Esophagus squamous epithelium (tissue), 5 donors: ENCODE measurements at regions not wholly inside any gene's neighbourhood (a gene's known extent, or its start where the extent isn't known, plus 50 kb on each side); places are given as distances from the start of the nearest gene placed in this dataset.

ENCODE experiments used
- DNase-seq: peaks from one replicate; lab custom pipeline; 2025; lab: John Stamatoyannopoulos, UW
- H3K27ac ChIP-seq, 4 donors: fragments of 200-600 bp; sonication (generic); one replicate each; pipeline ENCODE4 v1.5.1; 2016 to 2019; ENCODE audit warnings: mild to moderate bottlenecking in 1 of 4
- H3K27me3 ChIP-seq, 4 donors: fragments of 200-600 bp; sonication (generic); 1 replicate in 3 of 4; 2 replicates in 1 of 4; pipeline versions ENCODE4 v1.5.1 to v1.6.0; 2017 to 2021; ENCODE audit warnings: antibody characterized with exemption in 1 of 4
- H3K36me3 ChIP-seq, 3 donors: fragments of 200-600 bp; sonication (generic); one replicate each; pipeline ENCODE4 v1.5.1; 2016 to 2019
- H3K4me1 ChIP-seq, 3 donors: fragments of 200-600 bp; sonication (generic); one replicate each; pipeline ENCODE4 v1.5.1; 2017 to 2019
- H3K4me3 ChIP-seq, 4 donors: fragments of 200-600 bp; sonication (generic); 1 replicate in 3 of 4; 2 replicates in 1 of 4; pipeline ENCODE4 v1.5.1; 2016 to 2019; ENCODE audit warnings: mild to moderate bottlenecking in 2 of 4, moderate library complexity in 1 of 4
- H3K9me3 ChIP-seq, 3 donors: fragments of 200-600 bp; sonication (generic); one replicate each; pipeline ENCODE4 v1.5.1; 2016 to 2019
- POLR2A ChIP-seq, 4 donors: fragments of 450-650 bp; IDR thresholded peaks; one replicate each; pipeline ENCODE4 v1.6.1; 2017; ENCODE audit warnings: antibody characterized with exemption in 4 of 4, mild to moderate bottlenecking in 4 of 4, moderate library complexity in 3 of 4
- WGBS, 2 donors: methylation state at CpG; one replicate each; pipeline ENCODE4 v1.1.5; 2018; 5-methylcytosine and 5-hydroxymethylcytosine counted together
- intact Hi-C: fragments of 100-400 bp; cut with DNase I; formaldehyde crosslinking; loops from one replicate; pipeline ENCODE4 v1.15.0; 2022
- TF ChIP-seq, protein P1 (sequence below), 6 experiments: fragments of 450-650 bp in 4 of 6; fragments of 200-600 bp in 2 of 6; sonication (generic) in 2 of 6; IDR thresholded peaks; one replicate each; pipeline ENCODE4 v1.5.1; 2016 to 2019; ENCODE audit warnings: antibody characterized with exemption in 6 of 6, mild to moderate bottlenecking in 4 of 6, moderate library complexity in 4 of 6
- donor health status: DM: yes; HTN: yes; CAD: no.

DNA sequence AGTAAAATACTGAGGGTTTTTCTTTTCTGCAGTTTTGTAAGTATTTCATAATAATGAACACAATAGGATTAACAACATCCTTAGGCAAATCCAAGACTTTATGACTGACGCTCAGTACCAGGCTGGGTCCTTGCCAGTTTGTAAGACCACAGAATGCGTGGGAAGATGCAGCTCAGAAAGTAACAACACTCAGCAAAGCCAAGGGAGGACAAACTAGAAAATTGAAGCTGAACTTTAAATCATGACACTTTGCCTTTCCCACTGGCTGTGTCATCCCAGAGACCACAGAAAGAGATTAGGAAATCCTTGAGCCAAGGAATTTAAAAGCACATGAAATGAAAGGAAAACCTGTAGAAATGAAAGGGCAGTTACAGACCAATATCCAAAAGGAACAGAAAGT, 426.3 kb upstream of the CHRM3 start:
- H3K9me3 ChIP-seq: no peaks in the 10 kb centered on the region
- H3K27me3 ChIP-seq: no peaks in the 10 kb centered on the region
- intact Hi-C loops: no loop called here
- no peak for DNase-seq
- H3K4me3 ChIP-seq: no peak overlapping the region
- 19 to 21% methylated on average over 2 of the region's 2 CpGs for WGBS, 2 donors
- no peaks in the 10 kb centered on the region for H3K36me3 ChIP-seq
- TF ChIP-seq POLR2A (IDR thresholded peaks at IDR 0.05): no peak
- TF ChIP-seq, protein P1, sequence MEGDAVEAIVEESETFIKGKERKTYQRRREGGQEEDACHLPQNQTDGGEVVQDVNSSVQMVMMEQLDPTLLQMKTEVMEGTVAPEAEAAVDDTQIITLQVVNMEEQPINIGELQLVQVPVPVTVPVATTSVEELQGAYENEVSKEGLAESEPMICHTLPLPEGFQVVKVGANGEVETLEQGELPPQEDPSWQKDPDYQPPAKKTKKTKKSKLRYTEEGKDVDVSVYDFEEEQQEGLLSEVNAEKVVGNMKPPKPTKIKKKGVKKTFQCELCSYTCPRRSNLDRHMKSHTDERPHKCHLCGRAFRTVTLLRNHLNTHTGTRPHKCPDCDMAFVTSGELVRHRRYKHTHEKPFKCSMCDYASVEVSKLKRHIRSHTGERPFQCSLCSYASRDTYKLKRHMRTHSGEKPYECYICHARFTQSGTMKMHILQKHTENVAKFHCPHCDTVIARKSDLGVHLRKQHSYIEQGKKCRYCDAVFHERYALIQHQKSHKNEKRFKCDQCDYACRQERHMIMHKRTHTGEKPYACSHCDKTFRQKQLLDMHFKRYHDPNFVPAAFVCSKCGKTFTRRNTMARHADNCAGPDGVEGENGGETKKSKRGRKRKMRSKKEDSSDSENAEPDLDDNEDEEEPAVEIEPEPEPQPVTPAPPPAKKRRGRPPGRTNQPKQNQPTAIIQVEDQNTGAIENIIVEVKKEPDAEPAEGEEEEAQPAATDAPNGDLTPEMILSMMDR (IDR thresholded peaks at IDR 0.05): no peak
- no peak overlapping the region for H3K27ac ChIP-seq
- H3K4me1 ChIP-seq: no peaks in the 10 kb centered on the region

DNA sequence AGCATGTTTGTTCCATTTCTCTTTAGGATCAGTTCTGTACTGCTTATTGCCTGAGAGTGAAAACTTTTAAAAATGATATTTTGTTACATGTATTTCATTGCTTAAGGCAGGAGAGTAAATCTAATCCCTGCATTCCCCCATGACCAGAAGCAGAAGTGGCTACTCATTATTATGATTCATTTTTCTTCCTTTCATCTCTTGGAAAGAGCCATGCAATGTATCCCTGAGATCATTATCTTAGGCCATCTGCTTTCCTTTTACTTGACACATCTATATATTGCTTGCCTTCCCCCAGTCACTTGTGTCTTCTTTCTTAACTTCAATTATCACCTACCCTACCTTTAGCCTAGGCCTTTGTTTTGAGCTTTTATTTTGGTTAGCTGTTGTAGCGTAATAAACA, 430.4 kb upstream of the CHRM3 start:
- Histone ChIP-seq H3K27ac (no peak overlapping the region), H3K4me3 (no peak overlapping the region), H3K36me3 (no peaks in the 10 kb centered on the region), H3K27me3 (no peaks in the 10 kb centered on the region), H3K9me3 (no peaks in the 10 kb centered on the region), H3K4me1 (no peaks in the 10 kb centered on the region)
- WGBS, 2 donors: 93 to 100% methylated on average over 1 of the region's 1 CpG
- DNase-seq: no peak
- intact Hi-C loops: no loop called here
- no peak for TF ChIP-seq POLR2A (IDR thresholded peaks at IDR 0.05)
- TF ChIP-seq, protein P1 (IDR thresholded peaks at IDR 0.05): no peak

DNA sequence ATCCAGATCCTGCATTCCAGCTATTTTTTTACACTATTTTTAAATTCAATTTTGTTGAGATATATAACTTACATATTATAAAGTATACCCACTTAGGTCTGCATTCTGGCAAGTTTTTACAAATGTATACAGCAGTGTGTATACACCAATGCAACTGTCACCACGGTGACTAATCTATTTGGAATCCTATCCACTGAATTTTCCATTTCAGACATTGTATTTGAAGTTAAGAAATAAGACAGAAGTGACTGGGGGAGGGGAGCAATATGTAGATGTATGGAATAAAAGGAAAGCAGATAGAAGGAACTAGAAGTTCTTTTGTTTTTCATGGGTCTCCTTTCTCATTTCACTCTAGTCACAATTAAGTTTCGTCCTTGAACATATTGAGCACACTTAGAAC, 431.5 kb upstream of the CHRM3 start:
- Histone ChIP-seq H3K9me3 (no peaks in the 10 kb centered on the region), H3K27ac (no peak overlapping the region), H3K36me3 (no peaks in the 10 kb centered on the region), H3K27me3 (no peaks in the 10 kb centered on the region), H3K4me1 (no peaks in the 10 kb centered on the region), H3K4me3 (no peak overlapping the region)
- DNase-seq: no peak
- 53 to 57% methylated on average over 2 of the region's 2 CpGs for WGBS, 2 donors
- intact Hi-C loops: no loop called here
- TF ChIP-seq, protein P1 (IDR thresholded peaks at IDR 0.05): no peak

DNA sequence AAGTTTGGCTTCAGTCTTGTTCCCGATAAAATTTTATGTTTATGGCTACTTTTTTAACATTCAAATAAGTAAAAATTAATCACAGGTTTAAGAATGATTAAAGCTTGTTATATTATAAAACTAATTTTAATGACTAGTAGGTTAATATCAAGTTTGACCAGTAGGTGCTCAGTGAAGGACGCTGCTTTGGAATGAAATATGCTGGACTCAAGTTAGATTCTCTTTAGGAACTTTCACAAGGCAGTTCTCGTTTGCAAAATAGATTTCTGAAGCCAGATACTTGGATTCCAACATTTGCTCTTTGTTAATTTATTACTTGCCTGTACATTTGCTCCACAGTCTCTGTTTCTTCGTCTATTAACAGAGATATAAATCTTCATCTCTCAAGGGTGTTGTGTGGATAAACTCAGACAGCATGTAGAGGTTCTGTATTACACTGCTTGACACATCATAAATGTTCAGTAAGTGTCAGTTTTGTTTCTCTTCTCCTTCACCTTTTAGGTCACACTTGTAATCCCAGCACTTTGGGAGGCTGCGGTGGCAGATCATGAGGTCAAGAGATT, 432.8 kb upstream of the CHRM3 start:
- Histone ChIP-seq H3K27me3 (no peaks in the 10 kb centered on the region), H3K4me3 (no peak overlapping the region), H3K27ac (no peak overlapping the region), H3K4me1 (no peaks in the 10 kb centered on the region), H3K36me3 (no peaks in the 10 kb centered on the region), H3K9me3 (no peaks in the 10 kb centered on the region)
- intact Hi-C loops: no loop called here
- WGBS, 2 donors: 64 to 65% methylated on average over 4 of the region's 5 CpGs
- TF ChIP-seq POLR2A (IDR thresholded peaks at IDR 0.05): no peak
- TF ChIP-seq, protein P1 (IDR thresholded peaks at IDR 0.05): no peak
- DNase-seq: no peak

DNA sequence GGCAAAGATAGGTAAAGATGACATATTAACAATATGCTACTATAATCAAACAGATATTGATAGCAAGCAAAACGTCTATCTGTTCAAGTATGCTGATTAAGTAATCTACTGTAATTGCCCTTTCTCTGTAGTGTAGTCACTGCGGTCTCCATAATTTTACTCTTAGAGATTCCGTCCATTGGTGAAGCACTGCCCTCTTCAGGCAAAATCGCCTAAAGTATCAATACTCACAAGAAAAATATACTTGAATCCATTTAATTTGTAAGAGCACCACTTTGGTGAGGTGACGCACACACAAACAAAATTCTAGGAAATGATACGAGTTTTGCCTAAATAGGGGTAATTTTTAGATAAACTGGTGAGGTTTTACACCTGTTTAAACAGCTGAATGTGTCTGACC, 434.6 kb upstream of the CHRM3 start:
- Histone ChIP-seq H3K4me3 (no peak overlapping the region), H3K9me3 (no peaks in the 10 kb centered on the region), H3K27ac (no peak overlapping the region), H3K4me1 (no peaks in the 10 kb centered on the region), H3K27me3 (no peaks in the 10 kb centered on the region), H3K36me3 (no peaks in the 10 kb centered on the region)
- WGBS, 2 donors: 30 to 35% methylated on average over 6 of the region's 6 CpGs
- intact Hi-C loops: no loop called here
- TF ChIP-seq, protein P1 (IDR thresholded peaks at IDR 0.05): peak in 4 of 6 experiments; percentile 20 to 55 (median 34)
- TF ChIP-seq POLR2A (IDR thresholded peaks at IDR 0.05): no peak
- DNase-seq: no peak
